CD8-positive, alpha-beta memory T cell (primary cell): ENCODE measurements at regions not wholly inside any gene's neighbourhood (a gene's known extent, or its start where the extent isn't known, plus 50 kb on each side); places are given as distances from the start of the nearest gene placed in this dataset.

Experiments used
- CTCF ChIA-PET: fragments of 350-600 bp; sonication (Branson Sonifier 250); formaldehyde crosslinking; loops from one replicate; lab custom pipeline; 2021; ENCODE audit warnings: antibody characterized with exemption; lab: Charles Lee
- POLR2A ChIA-PET: fragments of 350-600 bp; sonication (Branson Sonifier 250); formaldehyde crosslinking; loops from one replicate; lab custom pipeline; 2021; ENCODE audit warnings: antibody characterized with exemption; lab: Charles Lee
- DNase-seq, 5 donors: peaks; one replicate each; pipeline versions ENCODE4 v3.0.0 to v3.0.0-alpha.2; 2020 to 2022; ENCODE audit warnings: mixed read lengths in 1 of 5
- H3K27ac ChIP-seq: one replicate; pipeline ENCODE4 v1.7.0; 2013; ENCODE audit warnings: low read depth, mild to moderate bottlenecking, low read length, moderate library complexity
- H3K27me3 ChIP-seq: 2 replicates; pipeline ENCODE4 v1.7.0; 2013; ENCODE audit warnings: low read length, mild to moderate bottlenecking; ENCODE audit not compliant: insufficient read depth, poor library complexity, severe bottlenecking
- H3K36me3 ChIP-seq: 2 replicates; pipeline ENCODE4 v1.7.0; 2013; ENCODE audit warnings: mild to moderate bottlenecking, low read length, moderate library complexity; ENCODE audit not compliant: insufficient read depth
- H3K4me1 ChIP-seq: 2 replicates; pipeline ENCODE4 v1.7.0; 2013; ENCODE audit warnings: mild to moderate bottlenecking, low read length, moderate library complexity; ENCODE audit not compliant: insufficient read depth
- H3K4me3 ChIP-seq: 2 replicates; pipeline ENCODE4 v1.7.0; 2013; ENCODE audit warnings: mild to moderate bottlenecking, low read length
- H3K9me3 ChIP-seq: 2 replicates; pipeline ENCODE4 v1.7.0; 2013; ENCODE audit warnings: mild to moderate bottlenecking, low read length
- H3K27ac Mint-ChIP-seq, 8 donors: one replicate each; pipeline ENCODE4 v1.8.0; 2020 to 2021; ENCODE audit warnings: mixed read lengths in 8 of 8, mild to moderate bottlenecking in 6 of 8, inconsistent platforms in 3 of 8, moderate library complexity in 3 of 8
- H3K27me3 Mint-ChIP-seq, 2 donors: one replicate each; pipeline ENCODE4 v1.8.0; 2020 to 2021; ENCODE audit warnings: mixed read lengths in 2 of 2, mild to moderate bottlenecking in 1 of 2, moderate library complexity in 1 of 2
- H3K36me3 Mint-ChIP-seq, 3 donors: one replicate each; pipeline ENCODE4 v1.8.0; 2020 to 2021; ENCODE audit warnings: mixed read lengths in 3 of 3, inconsistent platforms in 1 of 3, mild to moderate bottlenecking in 1 of 3
- H3K4me1 Mint-ChIP-seq, 3 donors: one replicate each; pipeline ENCODE4 v1.8.0; 2020 to 2021; ENCODE audit warnings: mixed read lengths in 3 of 3, inconsistent platforms in 1 of 3, mild to moderate bottlenecking in 1 of 3
- H3K4me3 Mint-ChIP-seq, 7 donors: one replicate each; pipeline ENCODE4 v1.8.0; 2020 to 2021; ENCODE audit warnings: mixed read lengths in 7 of 7, mild to moderate bottlenecking in 6 of 7, moderate library complexity in 4 of 7, inconsistent platforms in 2 of 7
- H3K9me3 Mint-ChIP-seq, 5 donors: one replicate each; pipeline ENCODE4 v1.8.0; 2020 to 2022; ENCODE audit warnings: mixed read lengths in 5 of 5, mild to moderate bottlenecking in 3 of 5, moderate library complexity in 2 of 5, inconsistent platforms in 1 of 5

- peak overlapping the region; percentile 32 for H3K4me3 ChIP-seq
- Mint-ChIP-seq H3K27ac (peak overlapping the region in 2 of 8 donors; percentile 60 to 63), H3K9me3 (no peaks in the 10 kb centered on the region), H3K36me3 (no peaks in the 10 kb centered on the region), H3K27me3 (peaks cover 20 to 42% of the 10 kb centered on the region in 2 donors), H3K4me3 (peak overlapping the region in 2 of 7 donors; percentile 11 to 36), H3K4me1 (peaks cover 4 to 21% (median 4%) of the 10 kb centered on the region in 3 donors)
- no peak overlapping the region for H3K27ac ChIP-seq
- H3K27me3 ChIP-seq = no peaks in the 10 kb centered on the region
- DNase-seq = peak in 4 of 5 donors; percentile 5 to 52 (median 17)
- no peaks in the 10 kb centered on the region for H3K4me1 ChIP-seq
- POLR2A ChIA-PET = no interaction called here
- H3K36me3 ChIP-seq = no peaks in the 10 kb centered on the region
- CTCF ChIA-PET = interaction anchor here (1.1 kb wide), 1 partner anchor 9 kb away, joined by 3 read pairs; no protein-coding TSS in a partner anchor
- no peaks in the 10 kb centered on the region for H3K9me3 ChIP-seq
Observed at GRCh38 chr17:37844158-37844976, 79.8 kb upstream of the TBC1D3K start.

GRCh38 chr17:37842401-37842800, 81.8 kb upstream of the TBC1D3K start:
- Histone ChIP-seq H3K9me3 (no peaks in the 10 kb centered on the region), H3K4me1 (no peaks in the 10 kb centered on the region), H3K36me3 (no peaks in the 10 kb centered on the region), H3K27ac (no peak overlapping the region), H3K27me3 (no peaks in the 10 kb centered on the region), H3K4me3 (no peak overlapping the region)
- no peak for DNase-seq
- no peak overlapping the region for H3K4me3 Mint-ChIP-seq
- H3K4me1 Mint-ChIP-seq = peaks cover 0 to 7% (median 2%) of the 10 kb centered on the region in 3 donors
- ChIA-PET POLR2A (no interaction called here), CTCF (no interaction called here)
- H3K36me3 Mint-ChIP-seq = no peaks in the 10 kb centered on the region
- H3K9me3 Mint-ChIP-seq = no peaks in the 10 kb centered on the region
- no peak overlapping the region for H3K27ac Mint-ChIP-seq
- H3K27me3 Mint-ChIP-seq = peaks cover 21 to 50% of the 10 kb centered on the region in 2 donors

- Histone ChIP-seq H3K9me3 (no peaks in the 10 kb centered on the region), H3K27ac (no peak overlapping the region), H3K36me3 (no peaks in the 10 kb centered on the region), H3K4me3 (no peak overlapping the region), H3K27me3 (no peaks in the 10 kb centered on the region), H3K4me1 (no peaks in the 10 kb centered on the region)
- Mint-ChIP-seq H3K4me1 (peaks cover 0 to 7% (median 2%) of the 10 kb centered on the region in 3 donors), H3K27ac (no peak overlapping the region), H3K4me3 (no peak overlapping the region), H3K9me3 (no peaks in the 10 kb centered on the region), H3K36me3 (no peaks in the 10 kb centered on the region), H3K27me3 (peaks cover 22 to 50% of the 10 kb centered on the region in 2 donors)
- ChIA-PET CTCF (no interaction called here), POLR2A (no interaction called here)
- DNase-seq = no peak
Observed at GRCh38 chr17:37841232-37841631, 83.0 kb upstream of the TBC1D3K start.

- Mint-ChIP-seq H3K36me3 (no peaks in the 10 kb centered on the region), H3K4me3 (no peak overlapping the region), H3K27me3 (peaks cover 25 to 45% of the 10 kb centered on the region in 2 donors), H3K9me3 (no peaks in the 10 kb centered on the region), H3K4me1 (peaks cover 0 to 7% (median 2%) of the 10 kb centered on the region in 3 donors), H3K27ac (no peak overlapping the region)
- Histone ChIP-seq H3K9me3 (no peaks in the 10 kb centered on the region), H3K27me3 (no peaks in the 10 kb centered on the region), H3K27ac (no peak overlapping the region), H3K36me3 (no peaks in the 10 kb centered on the region), H3K4me1 (no peaks in the 10 kb centered on the region), H3K4me3 (no peak overlapping the region)
- POLR2A ChIA-PET = no interaction called here
- CTCF ChIA-PET = no interaction called here
- no peak for DNase-seq
Observed at GRCh38 chr17:37840576-37840975, 83.6 kb upstream of the TBC1D3K start.

- Histone ChIP-seq H3K4me3 (no peak overlapping the region), H3K4me1 (no peaks in the 10 kb centered on the region), H3K27ac (no peak overlapping the region), H3K27me3 (no peaks in the 10 kb centered on the region), H3K9me3 (no peaks in the 10 kb centered on the region), H3K36me3 (no peaks in the 10 kb centered on the region)
- Mint-ChIP-seq H3K27ac (no peak overlapping the region), H3K9me3 (no peaks in the 10 kb centered on the region), H3K36me3 (no peaks in the 10 kb centered on the region), H3K27me3 (peaks cover 25 to 41% of the 10 kb centered on the region in 2 donors), H3K4me3 (no peak overlapping the region), H3K4me1 (peaks cover 0 to under 1% (median 0%) of the 10 kb centered on the region in 3 donors)
- ChIA-PET POLR2A (no interaction called here), CTCF (no interaction called here)
- no peak for DNase-seq
Observed at GRCh38 chr17:37839196-37839978, 84.8 kb upstream of the TBC1D3K start.

- no peak for DNase-seq
- no peaks in the 10 kb centered on the region for H3K36me3 Mint-ChIP-seq
- H3K4me1 ChIP-seq = no peaks in the 10 kb centered on the region
- H3K4me3 Mint-ChIP-seq = no peak overlapping the region
- H3K27ac Mint-ChIP-seq = no peak overlapping the region
- no peaks in the 10 kb centered on the region for H3K27me3 ChIP-seq
- ChIA-PET POLR2A (no interaction called here), CTCF (no interaction called here)
- peaks cover 25 to 32% of the 10 kb centered on the region in 2 donors for H3K27me3 Mint-ChIP-seq
- no peaks in the 10 kb centered on the region for H3K9me3 Mint-ChIP-seq
- no peak overlapping the region for H3K27ac ChIP-seq
- H3K4me3 ChIP-seq = no peak overlapping the region
- H3K4me1 Mint-ChIP-seq = peaks cover 3 to 4% (median 4%) of the 10 kb centered on the region in 3 donors
- no peaks in the 10 kb centered on the region for H3K9me3 ChIP-seq
- H3K36me3 ChIP-seq = no peaks in the 10 kb centered on the region
Observed at GRCh38 chr17:37838276-37838675, 85.9 kb upstream of the TBC1D3K start.

- no peak overlapping the region for H3K27ac ChIP-seq
- CTCF ChIA-PET = no interaction called here
- H3K4me1 Mint-ChIP-seq = peaks cover 3 to 10% (median 7%) of the 10 kb centered on the region in 3 donors
- no peaks in the 10 kb centered on the region for H3K4me1 ChIP-seq
- DNase-seq = no peak
- H3K36me3 Mint-ChIP-seq = peaks cover 0 to 2% (median 0%) of the 10 kb centered on the region in 3 donors
- H3K4me3 Mint-ChIP-seq = no peak overlapping the region
- H3K36me3 ChIP-seq = no peaks in the 10 kb centered on the region
- no peaks in the 10 kb centered on the region for H3K9me3 ChIP-seq
- peaks cover 22 to 23% of the 10 kb centered on the region in 2 donors for H3K27me3 Mint-ChIP-seq
- H3K27me3 ChIP-seq = no peaks in the 10 kb centered on the region
- POLR2A ChIA-PET = no interaction called here
- H3K27ac Mint-ChIP-seq = no peak overlapping the region
- no peaks in the 10 kb centered on the region for H3K9me3 Mint-ChIP-seq
- no peak overlapping the region for H3K4me3 ChIP-seq
Observed at GRCh38 chr17:37836593-37836992, 87.6 kb upstream of the TBC1D3K start.

- Mint-ChIP-seq H3K4me1 (peaks cover 3 to 10% (median 7%) of the 10 kb centered on the region in 3 donors), H3K9me3 (no peaks in the 10 kb centered on the region), H3K36me3 (peaks cover 0 to 2% (median 0%) of the 10 kb centered on the region in 3 donors), H3K27me3 (peaks cover 13 to 22% of the 10 kb centered on the region in 2 donors), H3K4me3 (no peak overlapping the region), H3K27ac (no peak overlapping the region)
- DNase-seq = no peak
- H3K27ac ChIP-seq = no peak overlapping the region
- H3K4me1 ChIP-seq = no peaks in the 10 kb centered on the region
- POLR2A ChIA-PET = no interaction called here
- CTCF ChIA-PET = interaction anchor here (1.1 kb wide), 1 partner anchor 308 kb away, joined by 3 read pairs; no protein-coding TSS in a partner anchor
- H3K4me3 ChIP-seq = no peak overlapping the region
- no peaks in the 10 kb centered on the region for H3K27me3 ChIP-seq
- H3K9me3 ChIP-seq = no peaks in the 10 kb centered on the region
- H3K36me3 ChIP-seq = no peaks in the 10 kb centered on the region
Observed at GRCh38 chr17:37834168-37834567, 89.3 kb upstream of the HNF1B start.
